GM12892 (cell line): ENCODE measurements at regions not wholly inside any gene's neighbourhood (a gene's known extent, or its start where the extent isn't known, plus 50 kb on each side); places are given as distances from the start of the nearest gene placed in this dataset.

ENCODE experiments used
- POLR2A ChIP-seq: IDR thresholded peaks from 2 replicates; pipeline ENCODE4 v1.6.1; 2011; ENCODE audit warnings: low read depth, low read length, control low read depth
- POLR2AphosphoS5 ChIP-seq: IDR thresholded peaks from 2 replicates; pipeline ENCODE4 v1.6.1; 2011; ENCODE audit warnings: low read depth, low read length, control low read depth
- TAF1 ChIP-seq: IDR thresholded peaks from 2 replicates; pipeline ENCODE4 v1.6.1; 2011; ENCODE audit warnings: low read depth, mild to moderate bottlenecking, control low read depth, low read length, borderline replicate concordance

- TF ChIP-seq POLR2AphosphoS5 (no peak), POLR2A (no peak), TAF1 (no peak)
These were observed 290.3 kb downstream of the CYRIA start for GRCh38 chr2:16375351-16375750.
